Mesenchymal stem cell (in vitro differentiated cells and primary cell): ENCODE measurements at regions not wholly inside any gene's neighbourhood (a gene's known extent, or its start where the extent isn't known, plus 50 kb on each side); places are given as distances from the start of the nearest gene placed in this dataset.

Source experiments
- DNase-seq: peaks from one replicate; pipeline ENCODE4 v3.0.0-alpha.2; 2013
- H2AFZ ChIP-seq: one replicate; pipeline ENCODE4 v1.6.1; 2013; ENCODE audit warnings: low read depth, mild to moderate bottlenecking, control low read depth, inconsistent platforms, low read length, moderate library complexity
- H2AK5ac ChIP-seq: 2 replicates; pipeline ENCODE4 v1.6.1; 2013; ENCODE audit warnings: low read length, moderate library complexity, mild to moderate bottlenecking, inconsistent platforms; ENCODE audit not compliant: severe bottlenecking
- H2BK120ac ChIP-seq: one replicate; pipeline ENCODE4 v1.6.1; 2013; ENCODE audit warnings: low read depth, mild to moderate bottlenecking, inconsistent platforms, low read length, moderate library complexity
- H2BK12ac ChIP-seq, 2 experiments: one replicate each; pipeline ENCODE4 v1.6.1; 2013; ENCODE audit warnings: inconsistent platforms in 2 of 2, low read length in 2 of 2, mild to moderate bottlenecking in 2 of 2, moderate library complexity in 2 of 2, control low read depth in 1 of 2
- H2BK15ac ChIP-seq: one replicate; pipeline ENCODE4 v1.6.1; 2013; ENCODE audit warnings: mild to moderate bottlenecking, low read depth, inconsistent platforms; ENCODE audit not compliant: poor library complexity, severe bottlenecking
- H2BK5ac ChIP-seq: 2 replicates; pipeline ENCODE4 v1.6.1; 2013; ENCODE audit warnings: low read depth, mild to moderate bottlenecking, low read length, control low read depth, inconsistent platforms; ENCODE audit not compliant: poor library complexity, severe bottlenecking
- H3K14ac ChIP-seq, 2 experiments: one replicate each; pipeline ENCODE4 v1.6.1; 2013; ENCODE audit warnings: inconsistent platforms in 2 of 2, low read length in 2 of 2, control low read depth in 1 of 2, mild to moderate bottlenecking in 1 of 2, moderate library complexity in 1 of 2
- H3K18ac ChIP-seq, 2 experiments: one replicate each; pipeline ENCODE4 v1.6.1; 2013; ENCODE audit warnings: inconsistent platforms in 2 of 2, low read length in 2 of 2, control low read depth in 1 of 2, low read depth in 1 of 2, mild to moderate bottlenecking in 1 of 2
- H3K23ac ChIP-seq, 2 experiments: one replicate each; pipeline ENCODE4 v1.6.1; 2013; ENCODE audit warnings: inconsistent platforms in 2 of 2, low read length in 2 of 2, mild to moderate bottlenecking in 2 of 2, moderate library complexity in 2 of 2, control low read depth in 1 of 2
- H3K27ac ChIP-seq: 2 replicates; pipeline ENCODE4 v1.5.1; 2013; ENCODE audit warnings: mild to moderate bottlenecking, moderate library complexity, low read length, control low read depth, inconsistent platforms; ENCODE audit not compliant: poor library complexity, severe bottlenecking
- H3K27me3 ChIP-seq, 2 experiments: 2 replicates each; pipeline versions ENCODE4 v1.6.1 to v1.7.0; 2013; ENCODE audit warnings: low read length in 2 of 2, mild to moderate bottlenecking in 2 of 2, moderate library complexity in 2 of 2, control low read depth in 1 of 2, inconsistent platforms in 1 of 2; ENCODE audit not compliant: control insufficient read depth in 1 of 2, insufficient read depth in 1 of 2
- H3K36me3 ChIP-seq, 2 experiments: 2 replicates each; pipeline versions ENCODE4 v1.6.1 to v1.7.0; 2013; ENCODE audit warnings: low read length in 2 of 2, control low read depth in 1 of 2, inconsistent platforms in 1 of 2, low read depth in 1 of 2, mild to moderate bottlenecking in 1 of 2; ENCODE audit not compliant: insufficient read depth in 2 of 2, control insufficient read depth in 1 of 2
- H3K4ac ChIP-seq, 2 experiments: one replicate each; pipeline ENCODE4 v1.6.1; 2013; ENCODE audit warnings: inconsistent platforms in 2 of 2, low read length in 2 of 2, mild to moderate bottlenecking in 2 of 2, moderate library complexity in 2 of 2, control low read depth in 1 of 2, low read depth in 1 of 2
- H3K4me1 ChIP-seq: 2 replicates; pipeline ENCODE4 v1.6.1; 2013; ENCODE audit warnings: low read depth, low read length, control low read depth; ENCODE audit not compliant: control insufficient read depth, insufficient read depth
- H3K4me2 ChIP-seq: 2 replicates; pipeline ENCODE4 v1.6.1; 2013; ENCODE audit warnings: low read length, mild to moderate bottlenecking, inconsistent platforms; ENCODE audit not compliant: poor library complexity, severe bottlenecking
- H3K4me3 ChIP-seq, 2 experiments: 2 replicates each; pipeline versions ENCODE4 v1.5.1 to v1.7.0; 2013; ENCODE audit warnings: low read length in 2 of 2, mild to moderate bottlenecking in 2 of 2, control low read depth in 1 of 2, low read depth in 1 of 2; ENCODE audit not compliant: insufficient read depth in 1 of 2
- H3K79me1 ChIP-seq: replicated peaks from 2 replicates; pipeline ENCODE4 v1.6.1; 2013; ENCODE audit warnings: mild to moderate bottlenecking, control low read depth, low read length, inconsistent platforms; ENCODE audit not compliant: poor library complexity, severe bottlenecking
- H3K9ac ChIP-seq: 2 replicates; pipeline ENCODE4 v1.7.0; 2013; ENCODE audit warnings: mild to moderate bottlenecking, low read length, moderate library complexity
- H3K9me3 ChIP-seq: 2 replicates; pipeline ENCODE4 v1.7.0; 2013; ENCODE audit warnings: mild to moderate bottlenecking, low read length; ENCODE audit not compliant: control insufficient read depth
- H4K8ac ChIP-seq: one replicate; pipeline ENCODE4 v1.6.1; 2013; ENCODE audit warnings: inconsistent platforms, mild to moderate bottlenecking, low read length, moderate library complexity
- H4K91ac ChIP-seq: one replicate; pipeline ENCODE4 v1.6.1; 2013; ENCODE audit warnings: mild to moderate bottlenecking, low read length, inconsistent platforms
- WGBS: methylation state at CpG from one replicate; pipeline ENCODE4 v1.1.7; 2013; ENCODE audit warnings: mixed read lengths; 5-methylcytosine and 5-hydroxymethylcytosine counted together

DNA sequence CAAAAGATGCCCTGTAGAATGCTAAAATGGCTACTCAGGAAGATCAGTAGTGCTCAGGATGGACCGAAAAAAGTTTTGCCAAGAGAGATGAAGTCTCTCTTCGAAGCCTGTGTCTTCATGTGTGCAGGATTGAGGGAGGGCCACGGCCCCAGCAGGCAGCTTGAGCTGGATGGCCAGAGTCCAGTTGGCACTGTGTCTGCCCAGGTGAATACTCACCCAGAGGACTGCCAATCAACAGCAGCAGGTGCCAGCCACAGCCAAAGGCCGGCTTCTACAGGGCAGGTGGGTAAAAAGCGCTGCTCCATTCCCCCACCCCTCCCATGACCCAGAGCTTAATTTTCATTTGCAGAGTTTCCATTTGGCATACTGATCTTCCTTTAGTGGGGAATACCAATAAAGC lies 287.9 kb upstream of the ZNF608 start:
- no peak overlapping the region for H3K4ac ChIP-seq
- H3K23ac ChIP-seq, result no peak overlapping the region
- no peaks in the 10 kb centered on the region for H3K36me3 ChIP-seq
- no peaks in the 10 kb centered on the region for H3K79me1 ChIP-seq
- H2BK120ac ChIP-seq, result no peak overlapping the region
- no peak for DNase-seq
- no peak overlapping the region for H2AFZ ChIP-seq
- H3K4me3 ChIP-seq, result no peak overlapping the region
- H3K4me1 ChIP-seq, result no peaks in the 10 kb centered on the region
- no peak overlapping the region for H4K91ac ChIP-seq
- H3K18ac ChIP-seq, result no peak overlapping the region
- H3K27me3 ChIP-seq, result no peaks in the 10 kb centered on the region
- H3K14ac ChIP-seq, result no peak overlapping the region
- WGBS, result 98% methylated on average over 5 of the region's 5 CpGs
- H3K9me3 ChIP-seq, result no peaks in the 10 kb centered on the region
- no peak overlapping the region for H3K27ac ChIP-seq
- H3K9ac ChIP-seq, result no peak overlapping the region
- H2BK12ac ChIP-seq, result peak overlapping the region in 1 of 2 experiments; percentile 8
- no peak overlapping the region for H4K8ac ChIP-seq
- peak overlapping the region; percentile 31 for H2BK15ac ChIP-seq
- H2AK5ac ChIP-seq, result no peak overlapping the region
- H2BK5ac ChIP-seq, result no peak overlapping the region
- H3K4me2 ChIP-seq, result no peak overlapping the region

DNA sequence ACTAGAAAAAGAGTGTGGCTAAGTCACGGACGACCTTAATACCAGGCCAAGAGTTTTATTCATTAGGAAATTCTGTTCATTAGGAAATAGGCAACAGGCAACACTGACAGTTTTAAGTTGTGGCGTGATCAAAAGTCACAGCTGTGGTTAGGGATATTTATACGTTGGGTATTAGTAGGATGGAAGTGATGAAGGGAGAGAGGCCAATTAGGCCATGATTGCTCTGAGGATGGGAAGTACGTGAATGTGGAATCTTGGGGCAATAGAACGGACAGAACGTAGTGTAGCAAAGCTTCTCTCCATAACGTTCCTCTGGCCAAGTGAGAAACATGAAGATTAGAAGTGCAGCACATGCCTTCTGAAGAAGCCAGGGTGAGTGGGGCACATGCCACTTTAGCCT lies 290.1 kb upstream of the ZNF608 start:
- H2AK5ac ChIP-seq, result no peak overlapping the region
- H3K79me1 ChIP-seq, result no peaks in the 10 kb centered on the region
- no peaks in the 10 kb centered on the region for H3K27me3 ChIP-seq
- H3K9me3 ChIP-seq, result no peaks in the 10 kb centered on the region
- WGBS, result 97% methylated on average over 8 of the region's 8 CpGs
- H3K4ac ChIP-seq, result no peak overlapping the region
- no peak overlapping the region for H3K4me2 ChIP-seq
- H2BK120ac ChIP-seq, result no peak overlapping the region
- no peak overlapping the region for H4K91ac ChIP-seq
- no peaks in the 10 kb centered on the region for H3K36me3 ChIP-seq
- no peak for DNase-seq
- peak overlapping the region in 1 of 2 experiments; percentile 18 for H3K18ac ChIP-seq
- H3K4me1 ChIP-seq, result no peaks in the 10 kb centered on the region
- H3K4me3 ChIP-seq, result no peak overlapping the region
- H4K8ac ChIP-seq, result no peak overlapping the region
- no peak overlapping the region for H2BK12ac ChIP-seq
- no peak overlapping the region for H2BK15ac ChIP-seq
- H3K23ac ChIP-seq, result no peak overlapping the region
- no peak overlapping the region for H2BK5ac ChIP-seq
- H2AFZ ChIP-seq, result no peak overlapping the region
- H3K27ac ChIP-seq, result no peak overlapping the region
- no peak overlapping the region for H3K9ac ChIP-seq
- H3K14ac ChIP-seq, result no peak overlapping the region

DNA sequence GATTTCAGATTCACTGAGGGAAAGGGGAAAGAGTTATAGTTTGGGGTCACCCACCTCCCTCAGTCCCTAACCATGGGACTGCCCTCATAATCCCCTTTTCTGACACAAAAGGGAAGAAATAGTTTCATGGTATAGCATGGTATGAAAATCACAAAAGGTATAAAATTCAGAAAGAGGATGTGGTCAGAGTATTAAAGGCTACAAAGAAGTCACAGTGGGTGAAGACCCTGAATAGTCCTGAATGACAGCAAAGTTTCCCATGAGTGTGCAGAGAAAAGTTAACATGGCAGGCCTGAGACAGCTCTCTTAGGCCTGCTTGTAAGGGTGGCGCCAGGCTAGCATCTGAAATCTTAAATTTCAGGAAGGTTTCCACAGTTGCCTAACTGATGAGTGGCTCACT lies 290.6 kb upstream of the ZNF608 start:
- H3K27ac ChIP-seq, result no peak overlapping the region
- no peak overlapping the region for H3K4me3 ChIP-seq
- no peak overlapping the region for H3K4me2 ChIP-seq
- H3K4ac ChIP-seq, result no peak overlapping the region
- H3K9ac ChIP-seq, result no peak overlapping the region
- H3K18ac ChIP-seq, result no peak overlapping the region
- no peak overlapping the region for H2BK12ac ChIP-seq
- H3K79me1 ChIP-seq, result no peaks in the 10 kb centered on the region
- no peak overlapping the region for H2AK5ac ChIP-seq
- no peak overlapping the region for H3K14ac ChIP-seq
- no peak overlapping the region for H4K8ac ChIP-seq
- no peak overlapping the region for H2BK15ac ChIP-seq
- H3K23ac ChIP-seq, result no peak overlapping the region
- no peaks in the 10 kb centered on the region for H3K4me1 ChIP-seq
- no peak overlapping the region for H2AFZ ChIP-seq
- WGBS, result 98% methylated on average over 1 of the region's 1 CpG
- DNase-seq, result no peak
- no peaks in the 10 kb centered on the region for H3K36me3 ChIP-seq
- H2BK5ac ChIP-seq, result no peak overlapping the region
- H2BK120ac ChIP-seq, result no peak overlapping the region
- no peaks in the 10 kb centered on the region for H3K27me3 ChIP-seq
- H3K9me3 ChIP-seq, result no peaks in the 10 kb centered on the region
- no peak overlapping the region for H4K91ac ChIP-seq

DNA sequence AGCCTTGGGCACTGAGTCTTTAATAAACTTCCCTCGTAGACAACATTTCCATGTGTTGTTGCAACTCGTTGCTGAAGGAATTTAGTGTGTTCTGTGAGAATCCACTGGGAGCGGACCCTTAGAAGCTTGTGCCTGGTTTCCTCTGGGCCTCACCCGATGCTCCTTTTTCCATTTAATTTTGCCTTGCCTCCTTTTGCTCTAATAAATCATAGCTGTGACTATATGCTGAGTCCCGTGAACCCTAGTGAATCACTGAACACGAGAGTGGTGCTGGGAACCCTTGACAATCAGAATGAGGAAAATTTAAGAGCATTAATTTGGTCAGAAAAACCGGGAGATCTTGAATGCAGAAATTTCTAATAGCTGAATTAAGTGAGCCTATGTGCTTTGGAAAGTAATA lies 291.1 kb upstream of the ZNF608 start:
- Histone ChIP-seq H3K4me3 (no peak overlapping the region), H2AFZ (no peak overlapping the region), H3K18ac (no peak overlapping the region), H4K91ac (no peak overlapping the region), H3K9ac (no peak overlapping the region), H2BK120ac (no peak overlapping the region), H3K4me2 (no peak overlapping the region), H3K14ac (no peak overlapping the region), H2BK15ac (no peak overlapping the region), H3K4ac (no peak overlapping the region), H3K23ac (no peak overlapping the region), H3K4me1 (no peaks in the 10 kb centered on the region), H3K36me3 (no peaks in the 10 kb centered on the region), H4K8ac (no peak overlapping the region), H2BK12ac (no peak overlapping the region), H3K9me3 (no peaks in the 10 kb centered on the region), H3K27me3 (no peaks in the 10 kb centered on the region), H2BK5ac (no peak overlapping the region), H3K79me1 (no peaks in the 10 kb centered on the region), H2AK5ac (no peak overlapping the region), H3K27ac (no peak overlapping the region)
- 90% methylated on average over 7 of the region's 7 CpGs for WGBS
- no peak for DNase-seq
